ENCODE measurements at regions not wholly inside any gene's neighbourhood (a gene's known extent, or its start where the extent isn't known, plus 50 kb on each side); places are given as distances from the start of the nearest gene placed in this dataset.

DNA sequence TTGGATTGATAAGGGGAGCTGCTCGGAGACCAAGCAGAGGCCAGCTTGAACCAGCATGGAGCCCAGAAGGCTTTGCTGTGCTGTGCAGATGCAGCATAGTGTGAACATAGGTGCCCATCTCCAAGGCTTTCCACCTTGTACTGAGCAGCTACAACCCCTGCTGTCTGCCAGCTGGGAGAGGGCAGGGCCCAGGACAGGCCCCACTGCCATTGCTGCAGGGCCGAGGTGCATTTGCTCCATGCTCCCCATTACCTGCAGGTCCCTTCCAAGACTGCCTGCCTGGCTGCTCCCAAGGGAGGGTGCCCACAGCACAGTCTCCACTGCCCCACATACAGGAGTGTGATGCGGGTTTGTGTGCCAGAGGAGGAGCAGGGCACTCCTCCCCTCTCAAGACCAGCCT is 1016.0 kb upstream of the INTU start:
- no peaks in the 10 kb centered on the region for H3K36me3 ChIP-seq (replicated peaks in 1 of 2; ENCODE audit: control extremely low read depth in 1 of 2, control insufficient read depth in 1 of 2, extremely low read depth in 1 of 2, insufficient read depth in 2 of 2, low read length in 1 of 2)
- Mint-ChIP-seq H3K27me3 (no peaks in the 10 kb centered on the region), H3K4me3 (no peak overlapping the region), H3K9me3 (ENCODE audit: insufficient read depth) (no peaks in the 10 kb centered on the region), H3K27ac (no peak overlapping the region), H3K4me1 (no peaks in the 10 kb centered on the region)
- H4K20me1 ChIP-seq (ENCODE audit: control insufficient read depth, insufficient read depth, low read length, poor library complexity, severe bottlenecking) = no peaks in the 10 kb centered on the region
- no peaks in the 10 kb centered on the region for H3K79me2 ChIP-seq (ENCODE audit: control insufficient read depth, insufficient read depth, low read length)
- no peak overlapping the region for H3K9ac ChIP-seq (ENCODE audit: low read length)
- no peaks in the 10 kb centered on the region for H3K27me3 ChIP-seq (replicated peaks in 1 of 4; ENCODE audit: control extremely low read depth in 1 of 4, control insufficient read depth in 3 of 4, insufficient read depth in 4 of 4, low read length in 3 of 4)
- no peak for TF ChIP-seq CTCF (IDR thresholded peaks at IDR 0.05)
- no peak for TF ChIP-seq EZH2 (IDR thresholded peaks at IDR 0.05; ENCODE audit: borderline replicate concordance, insufficient read depth, low read depth, low read length, poor library complexity, severe bottlenecking)
- ChIA-PET CTCF (no interaction called here), POLR2A (no interaction called here)
- H3K4me3 ChIP-seq (ENCODE audit: control extremely low read depth in 1 of 5, extremely low read depth in 1 of 5, insufficient read depth in 1 of 5, low read depth in 2 of 5, low read length in 4 of 5) = no peak overlapping the region
- H3K27ac ChIP-seq (ENCODE audit: low read length in 2 of 2) = no peak overlapping the region
- H3K9me3 ChIP-seq (ENCODE audit: control extremely low read depth in 1 of 3, control insufficient read depth in 2 of 3, insufficient read depth in 1 of 3, low read length in 2 of 3) = peaks cover 0 to 13% (median 0%) of the 10 kb centered on the region in 3 donors
- intact Hi-C loops (cut with micrococcal nuclease) = no loop called here
- ATAC-seq (ENCODE audit: low read depth) (no peak), DNase-seq (no peak)
- no peaks in the 10 kb centered on the region for H3K4me1 ChIP-seq (ENCODE audit: control insufficient read depth in 2 of 2, insufficient read depth in 2 of 2, low read length in 2 of 2)
- WGBS (ENCODE audit: insufficient coverage) = 95% methylated on average over 3 of the region's 3 CpGs
- H3K4me2 ChIP-seq (replicated peaks; ENCODE audit: low read depth, low read length, poor library complexity, severe bottlenecking) = no peak overlapping the region
- H2AFZ ChIP-seq (ENCODE audit: insufficient read depth, low read depth, low read length, poor library complexity, severe bottlenecking) = no peak overlapping the region

GRCh38 chr4:126627255-126627654 is 1005.5 kb upstream of the INTU start:
- H3K4me3 Mint-ChIP-seq = no peak overlapping the region
- H3K4me2 ChIP-seq (replicated peaks; ENCODE audit: low read depth, low read length, poor library complexity, severe bottlenecking) = no peak overlapping the region

More at GRCh38 chr4:126627255-126627654, 1005.5 kb upstream of the INTU start:
- Histone ChIP-seq H3K27me3 (replicated peaks in 1 of 4; ENCODE audit: control extremely low read depth in 1 of 4, control insufficient read depth in 3 of 4, insufficient read depth in 4 of 4, low read length in 3 of 4) (no peaks in the 10 kb centered on the region), H3K4me1 (ENCODE audit: control insufficient read depth in 2 of 2, insufficient read depth in 2 of 2, low read length in 2 of 2) (no peaks in the 10 kb centered on the region), H3K9ac (ENCODE audit: low read length) (no peak overlapping the region), H2AFZ (ENCODE audit: insufficient read depth, low read depth, low read length, poor library complexity, severe bottlenecking) (no peak overlapping the region), H3K36me3 (replicated peaks in 1 of 2; ENCODE audit: control extremely low read depth in 1 of 2, control insufficient read depth in 1 of 2, extremely low read depth in 1 of 2, insufficient read depth in 2 of 2, low read length in 1 of 2) (no peaks in the 10 kb centered on the region), H3K27ac (ENCODE audit: low read length in 2 of 2) (no peak overlapping the region), H4K20me1 (ENCODE audit: control insufficient read depth, insufficient read depth, low read length, poor library complexity, severe bottlenecking) (no peaks in the 10 kb centered on the region), H3K9me3 (ENCODE audit: control extremely low read depth in 1 of 3, control insufficient read depth in 2 of 3, insufficient read depth in 1 of 3, low read length in 2 of 3) (no peaks in the 10 kb centered on the region), H3K79me2 (ENCODE audit: control insufficient read depth, insufficient read depth, low read length) (no peaks in the 10 kb centered on the region), H3K4me3 (ENCODE audit: control extremely low read depth in 1 of 5, extremely low read depth in 1 of 5, insufficient read depth in 1 of 5, low read depth in 2 of 5, low read length in 4 of 5) (no peak overlapping the region)
- no peak for DNase-seq
- TF ChIP-seq EZH2 (IDR thresholded peaks at IDR 0.05; ENCODE audit: borderline replicate concordance, insufficient read depth, low read depth, low read length, poor library complexity, severe bottlenecking) = no peak
- no peak for TF ChIP-seq CTCF (IDR thresholded peaks at IDR 0.05)
- ChIA-PET POLR2A (no interaction called here), CTCF (no interaction called here)
- intact Hi-C loops (cut with micrococcal nuclease) = no loop called here
- Mint-ChIP-seq H3K27me3 (no peaks in the 10 kb centered on the region), H3K4me1 (no peaks in the 10 kb centered on the region), H3K27ac (no peak overlapping the region), H3K9me3 (ENCODE audit: insufficient read depth) (peaks cover 6% of the 10 kb centered on the region)
- no peak for ATAC-seq (ENCODE audit: low read depth)

Measured in B cell (primary cell).